ENCODE measurements at regions not wholly inside any gene's neighbourhood (a gene's known extent, or its start where the extent isn't known, plus 50 kb on each side); places are given as distances from the start of the nearest gene placed in this dataset.

DNA sequence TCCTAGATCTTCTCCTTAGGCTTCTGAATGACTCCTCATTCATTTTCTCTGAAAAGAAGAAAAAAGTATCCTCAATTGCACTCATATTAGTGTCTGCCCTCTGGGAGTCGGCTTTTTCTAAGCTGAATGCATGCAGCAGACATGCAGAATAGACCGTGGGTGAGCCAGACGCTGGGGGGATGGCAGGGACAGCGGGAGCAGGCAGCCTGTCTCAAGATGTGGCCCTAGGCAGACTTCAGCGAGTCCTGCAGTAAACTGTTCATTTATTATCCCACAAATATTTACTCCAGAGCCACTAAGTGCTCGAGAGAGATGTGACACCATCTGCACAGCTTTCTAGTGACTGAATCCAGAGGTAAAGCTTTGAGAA, 164.9 kb upstream of the RAI14 start:
- Histone ChIP-seq H3K36me3 (ENCODE audit: low read depth) (no peaks in the 10 kb centered on the region), H3K9me3 (no peaks in the 10 kb centered on the region), H3K4me1 (ENCODE audit: low read depth) (no peaks in the 10 kb centered on the region), H3K4me3 (no peak overlapping the region)
- intact Hi-C loops (cut with DNase I, micrococcal nuclease): no loop called here
- DNase-seq (no peak), ATAC-seq (no peak)
- TF ChIP-seq, protein P1, sequence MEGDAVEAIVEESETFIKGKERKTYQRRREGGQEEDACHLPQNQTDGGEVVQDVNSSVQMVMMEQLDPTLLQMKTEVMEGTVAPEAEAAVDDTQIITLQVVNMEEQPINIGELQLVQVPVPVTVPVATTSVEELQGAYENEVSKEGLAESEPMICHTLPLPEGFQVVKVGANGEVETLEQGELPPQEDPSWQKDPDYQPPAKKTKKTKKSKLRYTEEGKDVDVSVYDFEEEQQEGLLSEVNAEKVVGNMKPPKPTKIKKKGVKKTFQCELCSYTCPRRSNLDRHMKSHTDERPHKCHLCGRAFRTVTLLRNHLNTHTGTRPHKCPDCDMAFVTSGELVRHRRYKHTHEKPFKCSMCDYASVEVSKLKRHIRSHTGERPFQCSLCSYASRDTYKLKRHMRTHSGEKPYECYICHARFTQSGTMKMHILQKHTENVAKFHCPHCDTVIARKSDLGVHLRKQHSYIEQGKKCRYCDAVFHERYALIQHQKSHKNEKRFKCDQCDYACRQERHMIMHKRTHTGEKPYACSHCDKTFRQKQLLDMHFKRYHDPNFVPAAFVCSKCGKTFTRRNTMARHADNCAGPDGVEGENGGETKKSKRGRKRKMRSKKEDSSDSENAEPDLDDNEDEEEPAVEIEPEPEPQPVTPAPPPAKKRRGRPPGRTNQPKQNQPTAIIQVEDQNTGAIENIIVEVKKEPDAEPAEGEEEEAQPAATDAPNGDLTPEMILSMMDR (IDR thresholded peaks at IDR 0.05): no peak

DNA sequence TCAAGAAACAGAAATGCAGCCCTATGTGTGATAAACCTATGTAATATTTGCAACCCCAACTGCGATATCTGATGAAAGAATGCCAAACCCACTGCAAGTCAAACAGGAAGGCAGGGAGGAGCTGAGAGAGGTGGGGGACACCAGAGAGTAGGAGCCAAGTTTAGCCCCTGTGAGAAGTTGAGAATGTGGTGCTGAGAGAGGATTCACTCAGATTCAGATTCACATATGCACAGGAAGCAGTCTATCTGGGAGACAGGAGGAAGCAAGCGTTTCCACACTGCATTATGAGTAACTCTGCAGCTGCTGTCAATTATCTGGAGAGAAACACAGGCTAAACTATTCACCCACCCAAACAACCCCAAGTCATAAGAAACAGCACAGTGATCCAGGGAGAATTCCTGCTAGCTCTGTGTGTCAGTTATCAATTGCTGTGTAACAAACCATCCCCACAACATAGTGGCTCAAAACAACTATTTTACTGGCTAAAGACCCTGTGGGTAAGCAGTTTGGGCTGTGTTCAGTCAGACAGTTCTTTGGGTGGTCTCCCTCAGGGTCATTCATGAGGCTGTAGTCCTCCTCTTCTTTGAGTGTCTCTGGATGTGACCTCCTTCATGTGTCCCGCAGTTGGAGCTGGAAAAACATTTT, 161.9 kb upstream of the RAI14 start:
- no peak for ATAC-seq
- intact Hi-C loops (cut with DNase I, micrococcal nuclease): no loop called here
- no peak for DNase-seq

DNA sequence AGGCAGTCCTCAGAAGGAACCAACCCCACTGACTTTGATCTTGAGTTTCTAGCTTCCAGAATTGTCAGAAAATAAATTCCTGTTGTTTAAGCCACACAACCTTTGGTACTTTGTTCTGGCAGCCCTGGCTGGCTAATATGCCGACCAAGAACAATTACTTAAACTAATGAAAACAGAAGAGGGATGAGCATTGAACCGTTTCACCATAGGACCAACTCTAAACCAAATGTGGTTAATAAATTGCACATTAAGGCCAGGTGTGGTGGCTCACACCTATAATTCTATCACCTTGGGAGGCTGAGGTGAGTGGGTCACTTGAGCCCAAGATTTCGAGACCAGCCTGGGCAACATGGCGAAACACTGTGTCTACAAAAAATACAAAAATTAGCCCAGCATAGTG, 160.9 kb upstream of the RAI14 start:
- ATAC-seq: no peak
- Histone ChIP-seq H3K9me3 (no peaks in the 10 kb centered on the region), H3K4me1 (ENCODE audit: low read depth) (peaks cover 2% of the 10 kb centered on the region), H3K4me3 (no peak overlapping the region), H3K36me3 (ENCODE audit: low read depth) (no peaks in the 10 kb centered on the region)
- intact Hi-C loops (cut with DNase I, micrococcal nuclease): no loop called here
- no peak for DNase-seq
- TF ChIP-seq, protein P1 (IDR thresholded peaks at IDR 0.05): no peak

More for the DNA sequence above, 161.9 kb upstream of the RAI14 start:
- Histone ChIP-seq H3K9me3 (no peaks in the 10 kb centered on the region), H3K36me3 (ENCODE audit: low read depth) (no peaks in the 10 kb centered on the region), H3K4me3 (no peak overlapping the region), H3K4me1 (ENCODE audit: low read depth) (no peaks in the 10 kb centered on the region)
- TF ChIP-seq, protein P1 (IDR thresholded peaks at IDR 0.05): no peak

DNA sequence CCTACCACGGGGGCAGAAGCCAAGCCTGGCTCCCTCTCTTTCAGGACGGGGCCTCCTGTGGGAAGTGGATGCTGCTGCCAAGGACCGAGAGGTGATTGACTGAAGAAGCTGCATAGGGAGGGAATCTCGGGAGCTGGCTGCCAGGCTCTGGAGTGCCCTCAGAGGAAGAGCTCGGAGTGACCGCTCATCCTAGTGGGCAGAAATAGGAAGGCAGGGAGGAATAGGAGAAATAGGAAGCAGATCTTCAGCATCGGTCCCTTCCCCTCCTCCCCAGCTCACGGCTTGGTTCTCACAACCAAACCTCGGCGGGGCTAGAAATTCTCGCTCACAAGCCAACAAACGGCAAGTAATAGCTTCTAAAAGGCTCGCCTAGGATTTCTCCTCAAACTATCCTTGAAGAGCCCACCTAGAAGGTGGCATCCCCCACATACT, 159.9 kb upstream of the RAI14 start:
- no peaks in the 10 kb centered on the region for H3K9me3 ChIP-seq
- peaks cover 2% of the 10 kb centered on the region for H3K4me1 ChIP-seq (ENCODE audit: low read depth)
- DNase-seq: no peak
- no peak overlapping the region for H3K4me3 ChIP-seq
- no peak for ATAC-seq
- intact Hi-C loops (cut with DNase I, micrococcal nuclease): no loop called here
- TF ChIP-seq, protein P1 (IDR thresholded peaks at IDR 0.05): no peak
- no peaks in the 10 kb centered on the region for H3K36me3 ChIP-seq (ENCODE audit: low read depth)

DNA sequence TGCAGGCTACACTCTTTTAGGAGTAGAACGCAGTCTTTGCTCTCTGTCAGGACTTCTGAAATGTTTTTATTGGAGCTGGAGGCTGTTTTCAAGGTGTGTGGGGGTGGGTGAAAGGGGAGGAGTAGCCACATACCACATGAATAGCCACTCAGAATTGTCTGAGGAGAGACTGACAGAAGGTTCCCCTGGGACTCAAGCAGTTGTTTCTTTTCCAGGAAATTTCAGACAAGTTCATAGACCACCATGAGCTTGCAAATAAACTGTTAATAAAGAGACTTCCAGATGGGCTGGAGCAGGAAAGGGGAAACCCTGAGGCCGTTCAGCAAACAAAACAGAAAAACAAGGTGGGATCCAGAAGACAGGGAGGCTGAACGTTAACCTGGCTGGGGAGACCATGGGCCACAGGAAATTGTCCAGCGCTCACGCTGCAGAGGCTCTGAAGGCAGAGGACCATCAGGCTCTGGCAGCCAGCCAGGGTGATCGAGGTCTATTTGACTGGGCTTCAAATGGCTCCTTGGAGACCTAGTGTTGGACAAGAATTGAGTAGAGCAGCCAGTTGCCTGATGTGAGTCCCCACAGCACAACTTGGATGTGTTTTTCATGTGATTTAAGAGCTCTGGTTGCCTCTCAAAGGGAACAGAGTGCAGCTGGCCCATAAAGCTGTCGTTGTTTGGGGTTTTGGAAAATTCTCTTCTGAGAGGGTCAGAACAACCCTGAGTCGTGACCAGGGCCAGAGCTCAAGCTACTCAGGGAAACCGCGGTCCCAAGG, 159.2 kb upstream of the RAI14 start:
- DNase-seq (peak in 2 of 3 donors; percentile 37 to 38), ATAC-seq (peak; percentile 35)
- no peak overlapping the region for H3K4me3 ChIP-seq
- peaks cover 2% of the 10 kb centered on the region for H3K4me1 ChIP-seq (ENCODE audit: low read depth)
- intact Hi-C loops (cut with DNase I, micrococcal nuclease): no loop called here
- H3K36me3 ChIP-seq (ENCODE audit: low read depth): no peaks in the 10 kb centered on the region
- H3K9me3 ChIP-seq: no peaks in the 10 kb centered on the region
- TF ChIP-seq, protein P1 (IDR thresholded peaks at IDR 0.05): no peak

Data from mucosa of descending colon (tissue), 3 donors.